ENCODE measurements at regions not wholly inside any gene's neighbourhood (a gene's known extent, or its start where the extent isn't known, plus 50 kb on each side); places are given as distances from the start of the nearest gene placed in this dataset.

DNA sequence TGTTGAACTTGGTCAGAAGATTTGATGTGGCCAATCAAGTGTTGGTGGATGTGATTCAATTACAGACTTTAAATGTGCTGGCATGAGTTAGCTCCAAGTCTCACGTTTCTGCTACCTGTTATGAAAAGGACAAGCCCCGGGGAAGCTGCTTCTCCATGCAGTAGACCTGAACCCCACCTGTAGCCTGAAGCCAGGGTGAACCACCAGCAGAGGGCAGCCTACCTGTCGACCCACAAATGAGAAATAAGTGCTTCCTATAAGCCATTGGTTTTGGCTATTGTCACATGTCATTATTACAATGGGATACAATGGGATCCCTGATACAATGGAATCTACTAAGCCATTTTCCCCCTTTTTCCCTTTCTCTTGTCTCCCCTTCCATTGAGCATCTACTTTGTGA lies 230.2 kb downstream of the PRDM2 start:
- TF ChIP-seq, protein P1, sequence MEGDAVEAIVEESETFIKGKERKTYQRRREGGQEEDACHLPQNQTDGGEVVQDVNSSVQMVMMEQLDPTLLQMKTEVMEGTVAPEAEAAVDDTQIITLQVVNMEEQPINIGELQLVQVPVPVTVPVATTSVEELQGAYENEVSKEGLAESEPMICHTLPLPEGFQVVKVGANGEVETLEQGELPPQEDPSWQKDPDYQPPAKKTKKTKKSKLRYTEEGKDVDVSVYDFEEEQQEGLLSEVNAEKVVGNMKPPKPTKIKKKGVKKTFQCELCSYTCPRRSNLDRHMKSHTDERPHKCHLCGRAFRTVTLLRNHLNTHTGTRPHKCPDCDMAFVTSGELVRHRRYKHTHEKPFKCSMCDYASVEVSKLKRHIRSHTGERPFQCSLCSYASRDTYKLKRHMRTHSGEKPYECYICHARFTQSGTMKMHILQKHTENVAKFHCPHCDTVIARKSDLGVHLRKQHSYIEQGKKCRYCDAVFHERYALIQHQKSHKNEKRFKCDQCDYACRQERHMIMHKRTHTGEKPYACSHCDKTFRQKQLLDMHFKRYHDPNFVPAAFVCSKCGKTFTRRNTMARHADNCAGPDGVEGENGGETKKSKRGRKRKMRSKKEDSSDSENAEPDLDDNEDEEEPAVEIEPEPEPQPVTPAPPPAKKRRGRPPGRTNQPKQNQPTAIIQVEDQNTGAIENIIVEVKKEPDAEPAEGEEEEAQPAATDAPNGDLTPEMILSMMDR (IDR thresholded peaks at IDR 0.05) = peak in 2 of 5 experiments; percentile 21 to 30
- no peak for TF ChIP-seq EP300 (IDR thresholded peaks at IDR 0.05; ENCODE audit: low read depth)
